Stimulated activated CD4-positive, alpha-beta T cell treated with anti-CD3 and anti-CD28 coated beads, Interleukin-12 subunit alpha, Interleukin-12 subunit beta, amount 100 ng/mL, for 48 hours (primary cell): ENCODE measurements at regions not wholly inside any gene's neighbourhood (a gene's known extent, or its start where the extent isn't known, plus 50 kb on each side); places are given as distances from the start of the nearest gene placed in this dataset.
"Not testable (repeated sequence)": the region's sequence is repeated elsewhere in the genome, so short reads cannot be mapped to it uniquely, and the experiment has no call there.

Experiments used
- DNase-seq, 3 donors: peaks; one replicate each; pipeline ENCODE4 v3.0.0-alpha.2; 2020; ENCODE audit warnings: low read depth in 2 of 3, low spot score in 1 of 3

DNA sequence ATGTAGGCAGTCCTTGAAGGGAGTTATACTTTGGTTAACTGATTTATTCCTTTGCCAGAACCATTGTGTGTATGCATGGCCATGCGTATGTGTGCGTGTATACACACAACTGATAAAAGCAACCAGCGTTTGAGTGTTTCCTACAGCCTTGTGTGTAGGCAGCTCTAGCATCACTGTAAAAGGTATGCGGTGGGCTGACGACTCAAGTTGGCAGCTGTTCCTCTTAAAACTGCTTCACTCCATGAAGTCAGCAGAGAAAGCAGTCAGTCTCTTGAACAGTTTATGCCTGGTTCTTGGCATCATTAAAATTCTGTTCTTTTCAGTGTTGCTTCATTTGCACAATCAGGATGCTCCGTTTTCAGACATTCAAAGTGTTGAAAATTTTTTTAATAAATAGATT is 103.5 kb upstream of the FRMPD4 start:
- DNase-seq: no peak

GRCh38 chrX:12042615-12043014 is 95.7 kb upstream of the FRMPD4 start:
- no peak for DNase-seq

DNA sequence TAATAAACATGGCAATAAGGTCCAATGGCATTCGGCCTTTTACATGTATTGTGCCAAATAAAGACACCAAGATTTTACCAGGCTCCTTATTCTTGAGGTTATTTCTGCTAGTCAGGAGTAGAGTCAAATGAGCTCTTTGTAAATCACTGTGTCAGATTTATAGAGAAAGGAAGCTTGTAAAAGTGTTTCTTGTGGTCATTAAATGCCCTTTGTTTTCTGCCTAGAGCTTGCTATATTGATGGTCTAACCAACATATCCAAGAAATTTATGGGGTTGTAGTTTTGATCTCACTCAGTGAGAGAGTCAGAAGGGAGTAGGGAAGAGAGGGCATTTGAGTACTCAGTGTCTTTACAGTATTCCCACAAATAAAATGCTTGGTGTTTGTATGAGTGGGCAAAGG is 86.2 kb upstream of the FRMPD4 start:
- DNase-seq: no peak

- DNase-seq: no peak
Observed at GRCh38 chrX:12058087-12058486, 80.2 kb upstream of the FRMPD4 start.

DNA sequence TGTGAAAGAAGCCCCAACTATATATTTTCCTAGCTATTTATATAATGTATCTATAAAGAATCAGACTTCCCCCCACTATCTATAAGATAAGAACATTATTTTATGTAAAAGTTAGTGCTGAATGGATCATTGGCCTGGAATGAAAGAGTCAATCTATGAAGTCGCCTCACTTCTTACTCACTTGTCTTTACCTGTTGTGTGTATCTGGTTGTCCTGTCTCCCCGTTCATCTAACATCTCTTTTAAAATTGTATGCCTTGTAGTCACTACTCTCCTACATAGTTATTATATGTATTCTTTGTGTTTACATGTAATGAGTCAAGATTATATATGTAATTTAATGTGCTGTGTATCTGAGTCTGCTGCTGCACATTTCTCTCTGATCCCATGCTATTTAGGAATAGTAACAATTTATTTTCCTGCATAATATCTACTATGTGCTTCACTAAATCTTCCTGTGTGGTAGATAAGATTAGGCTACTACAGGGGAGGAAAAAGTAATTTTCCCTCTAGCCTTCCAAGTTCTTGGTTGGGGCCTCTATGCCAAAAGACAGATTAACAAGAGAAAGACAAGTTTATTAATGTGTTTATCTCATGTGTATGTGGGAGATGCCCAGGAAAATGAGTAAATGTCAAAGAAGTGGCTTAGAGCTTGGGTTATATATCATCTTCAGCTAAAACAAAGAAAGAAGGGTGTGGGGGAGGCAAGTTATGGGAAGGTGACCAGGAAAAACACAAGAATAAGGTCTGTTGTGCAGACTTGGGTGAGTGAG is 77.6 kb upstream of the FRMPD4 start:
- DNase-seq: no peak

DNA sequence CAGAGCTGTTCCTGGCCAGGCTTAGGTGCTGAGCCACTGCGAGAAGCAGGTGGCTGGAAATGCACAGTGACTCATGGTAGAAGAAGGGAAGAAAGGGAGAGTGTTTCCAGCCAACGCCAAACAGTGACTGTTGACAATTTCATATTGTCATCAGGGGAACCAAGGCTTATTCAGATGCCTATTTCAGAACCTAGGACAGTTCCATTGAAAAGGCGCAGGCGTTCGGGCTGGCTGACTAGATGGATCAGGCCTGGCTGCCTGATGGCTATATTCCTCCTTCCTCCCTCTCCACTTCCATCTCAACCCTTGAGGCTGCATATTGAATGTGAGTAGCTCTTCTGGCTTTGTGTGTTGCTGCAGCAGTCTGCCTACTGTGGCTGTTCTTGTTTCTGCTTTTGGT is 73.0 kb upstream of the FRMPD4 start:
- DNase-seq: no peak

GRCh38 chrX:12076046-12076445 is 62.2 kb upstream of the FRMPD4 start:
- no peak for DNase-seq

GRCh38 chrX:12080265-12080664 is 58.0 kb upstream of the FRMPD4 start:
- DNase-seq: no peak

GRCh38 chrX:12082959-12083358 is 55.3 kb upstream of the FRMPD4 start:
- DNase-seq: not testable (repeated sequence)
